ENCODE measurements at regions not wholly inside any gene's neighbourhood (a gene's known extent, or its start where the extent isn't known, plus 50 kb on each side); places are given as distances from the start of the nearest gene placed in this dataset.
"Not testable (repeated sequence)": the region's sequence is repeated elsewhere in the genome, so short reads cannot be mapped to it uniquely, and the experiment has no call there.

DNA sequence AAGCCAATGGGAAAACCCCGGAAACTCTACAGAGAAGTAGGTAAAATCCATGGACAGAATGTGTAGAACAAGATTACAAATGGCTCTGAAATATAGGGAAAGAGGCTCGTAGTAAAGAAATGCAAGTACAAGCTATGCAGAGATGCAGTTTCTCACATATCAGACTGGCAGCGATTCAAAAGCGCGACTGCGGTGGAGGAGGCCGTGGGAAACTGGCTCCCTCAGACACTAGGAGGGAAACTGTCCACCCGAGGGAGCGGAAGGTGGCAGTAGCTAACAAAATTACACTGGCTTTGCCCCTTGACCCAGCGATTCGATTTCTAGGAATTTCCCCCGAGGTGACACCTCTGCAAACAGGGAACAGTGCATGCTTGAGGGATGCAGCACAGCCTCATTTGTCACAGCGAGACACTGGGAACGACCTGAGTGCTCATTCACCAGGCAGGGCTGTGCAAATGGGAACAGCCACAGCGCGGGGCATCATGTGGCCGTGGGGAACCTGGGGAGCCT, 349.3 kb downstream of the CNTNAP3B start:
- DNase-seq (ENCODE audit: low spot score in 2 of 2); H3K4me3 Mint-ChIP-seq; H3K36me3 Mint-ChIP-seq; H3K4me1 Mint-ChIP-seq; ATAC-seq; H3K27ac Mint-ChIP-seq; H3K9me3 Mint-ChIP-seq: not testable (repeated sequence)

DNA sequence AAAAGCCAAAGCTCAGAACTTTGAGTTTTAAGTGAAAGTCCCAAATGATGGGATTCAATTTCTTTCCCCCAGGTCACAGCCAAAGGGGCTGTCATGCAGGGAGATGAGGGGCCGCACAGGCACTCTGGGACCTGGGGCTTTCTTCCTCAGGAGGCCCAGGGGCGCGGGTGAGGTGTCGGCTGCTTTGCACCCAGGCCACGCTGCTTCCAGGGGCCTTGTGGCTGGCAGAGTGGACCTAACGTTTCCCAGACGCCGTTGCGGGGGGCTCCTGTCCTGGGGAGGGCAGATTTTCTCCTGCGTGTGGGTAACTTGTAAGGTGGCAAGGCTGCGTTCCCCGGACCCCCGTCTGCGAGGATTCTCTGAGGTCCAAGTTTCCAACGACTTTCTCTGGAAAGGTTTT, 350.0 kb downstream of the CNTNAP3B start:
- not testable (repeated sequence) for H3K4me3 Mint-ChIP-seq; H3K9me3 Mint-ChIP-seq; H3K36me3 Mint-ChIP-seq; ATAC-seq; H3K27ac Mint-ChIP-seq; DNase-seq (ENCODE audit: low spot score in 2 of 2); H3K4me1 Mint-ChIP-seq

DNA sequence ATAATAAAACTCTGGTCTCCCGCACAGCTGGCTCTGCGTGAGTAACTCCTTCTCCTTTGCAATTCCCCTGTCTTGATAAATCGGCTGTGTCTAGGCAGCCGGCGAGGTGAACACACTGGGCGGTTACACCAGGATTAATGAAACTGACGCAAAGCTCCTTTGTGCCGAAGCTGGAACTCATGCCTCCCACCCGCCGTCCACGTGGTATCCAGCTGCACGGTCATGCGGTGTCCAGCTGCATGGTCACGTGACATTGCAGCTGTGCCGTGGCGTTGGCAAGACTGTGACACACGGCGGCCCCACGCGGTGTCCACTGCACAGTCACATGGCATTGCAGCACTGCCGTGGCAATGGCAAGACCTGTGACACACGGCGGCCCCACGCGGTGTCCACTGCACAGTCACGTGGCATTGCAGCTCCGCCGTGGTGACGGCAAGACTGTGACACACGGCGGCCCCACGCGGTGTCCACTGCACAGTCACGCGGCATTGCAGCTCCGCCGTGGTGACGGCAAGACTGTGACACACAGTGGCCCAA, 350.6 kb downstream of the CNTNAP3B start:
- H3K27ac Mint-ChIP-seq; ATAC-seq; H3K36me3 Mint-ChIP-seq; H3K4me1 Mint-ChIP-seq; H3K4me3 Mint-ChIP-seq; H3K9me3 Mint-ChIP-seq; DNase-seq (ENCODE audit: low spot score in 2 of 2): not testable (repeated sequence)

DNA sequence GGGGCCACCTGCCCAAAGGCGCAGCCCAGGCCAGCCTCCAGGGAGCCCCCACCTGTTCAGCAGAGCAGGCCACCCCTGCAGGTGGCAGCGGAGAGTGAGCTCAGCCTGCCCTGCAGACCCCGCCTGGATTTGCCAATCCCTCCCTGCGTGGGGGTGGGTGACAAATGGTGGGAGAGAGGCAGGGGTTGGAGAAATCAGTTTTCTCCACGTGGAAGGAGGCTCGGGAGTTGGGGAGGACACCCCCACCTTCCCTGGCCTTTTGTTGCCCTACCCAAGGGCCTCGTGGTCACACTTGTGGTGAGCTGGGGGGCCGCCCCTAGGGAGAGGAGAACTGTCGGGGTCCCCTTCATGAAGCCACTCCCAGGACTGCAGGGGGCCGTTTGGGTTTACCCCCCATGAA, 351.7 kb downstream of the CNTNAP3B start:
- H3K27ac Mint-ChIP-seq; H3K4me1 Mint-ChIP-seq; ATAC-seq; H3K4me3 Mint-ChIP-seq; H3K36me3 Mint-ChIP-seq; DNase-seq (ENCODE audit: low spot score in 2 of 2); H3K9me3 Mint-ChIP-seq: not testable (repeated sequence)

DNA sequence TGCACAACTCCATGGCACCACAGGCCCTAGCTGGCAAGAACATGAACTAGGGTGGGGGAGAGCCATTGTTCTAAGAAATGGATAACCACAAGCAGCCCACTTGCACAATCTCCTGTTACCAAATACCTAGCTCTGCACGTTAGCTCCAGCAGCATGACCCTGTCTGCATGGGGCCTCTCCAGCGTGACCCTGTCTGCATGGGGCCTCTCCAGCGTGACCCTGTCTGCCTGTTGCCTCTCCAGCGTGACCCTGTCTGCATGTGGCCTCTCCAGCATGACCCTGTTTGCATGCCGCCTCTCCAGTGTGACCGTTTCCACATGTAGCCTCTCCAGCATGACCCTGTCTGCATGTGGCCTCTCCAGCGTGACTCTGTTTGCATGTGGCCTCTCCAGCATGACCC, 356.7 kb downstream of the CNTNAP3B start:
- H3K9me3 Mint-ChIP-seq; ATAC-seq; H3K4me1 Mint-ChIP-seq; H3K36me3 Mint-ChIP-seq; DNase-seq (ENCODE audit: low spot score in 2 of 2); H3K4me3 Mint-ChIP-seq; H3K27ac Mint-ChIP-seq: not testable (repeated sequence)

- not testable (repeated sequence) for H3K36me3 Mint-ChIP-seq; DNase-seq (ENCODE audit: low spot score in 2 of 2); ATAC-seq; H3K4me1 Mint-ChIP-seq; H3K4me3 Mint-ChIP-seq; H3K27ac Mint-ChIP-seq; H3K9me3 Mint-ChIP-seq
Measured at GRCh38 chr9:41771693-41772092, 357.5 kb downstream of the CNTNAP3B start.

DNA sequence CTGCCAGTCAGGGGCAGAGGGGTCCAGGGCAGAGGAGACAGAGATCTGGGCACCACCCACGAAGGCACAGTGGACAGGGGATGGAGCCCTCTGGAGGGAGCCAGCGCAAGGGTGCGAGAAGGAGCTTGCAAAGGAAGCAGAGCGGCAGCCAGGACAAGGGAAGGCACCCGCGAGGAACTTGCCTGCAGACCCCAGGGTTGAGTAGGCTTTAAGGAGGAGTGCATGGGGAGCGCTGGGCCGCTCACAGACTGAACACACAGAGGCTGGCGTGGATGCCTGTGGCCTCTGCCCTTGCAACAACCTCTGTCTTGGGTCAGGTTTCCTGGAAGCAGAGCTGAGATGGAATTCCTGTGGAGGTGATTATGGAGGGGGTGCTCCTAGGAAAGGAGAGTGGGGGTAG, 374.4 kb downstream of the CNTNAP3B start:
- H3K4me1 Mint-ChIP-seq; H3K4me3 Mint-ChIP-seq; H3K27ac Mint-ChIP-seq; ATAC-seq; DNase-seq (ENCODE audit: low spot score in 2 of 2); H3K9me3 Mint-ChIP-seq; H3K36me3 Mint-ChIP-seq: not testable (repeated sequence)

DNA sequence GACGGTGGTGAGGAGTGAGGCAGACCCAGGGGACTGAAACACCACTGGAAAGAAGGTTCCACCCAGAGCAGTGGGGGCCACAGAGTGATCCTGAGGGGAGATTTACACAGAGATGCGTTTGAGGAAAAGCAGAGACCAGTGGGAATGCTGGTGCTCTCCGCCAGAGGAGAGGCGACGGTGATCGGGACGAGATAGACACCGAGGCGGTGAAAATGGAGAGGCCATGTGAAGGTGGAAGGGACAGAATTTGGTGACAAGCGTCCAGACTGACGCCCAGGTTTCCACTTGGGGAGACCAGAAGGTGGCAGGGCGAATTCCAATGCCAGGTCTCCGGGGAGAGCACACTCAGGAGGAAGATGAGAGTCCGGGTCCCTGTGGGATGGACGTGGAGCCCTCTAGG, 374.8 kb downstream of the CNTNAP3B start:
- not testable (repeated sequence) for H3K4me3 Mint-ChIP-seq; DNase-seq (ENCODE audit: low spot score in 2 of 2); ATAC-seq; H3K27ac Mint-ChIP-seq; H3K36me3 Mint-ChIP-seq; H3K4me1 Mint-ChIP-seq; H3K9me3 Mint-ChIP-seq

- not testable (repeated sequence) for H3K27ac Mint-ChIP-seq; H3K4me1 Mint-ChIP-seq; H3K9me3 Mint-ChIP-seq; H3K4me3 Mint-ChIP-seq; DNase-seq (ENCODE audit: low spot score in 2 of 2); H3K36me3 Mint-ChIP-seq; ATAC-seq
Measured at GRCh38 chr9:41741897-41742296, 387.3 kb downstream of the CNTNAP3B start.

- not testable (repeated sequence) for H3K4me1 Mint-ChIP-seq
Measured at GRCh38 chr9:41741173-41741572, 388.1 kb downstream of the CNTNAP3B start.

GRCh38 chr9:41738681-41739080, 390.5 kb downstream of the CNTNAP3B start:
- H3K27ac Mint-ChIP-seq; DNase-seq (ENCODE audit: low spot score in 2 of 2); H3K9me3 Mint-ChIP-seq; H3K4me1 Mint-ChIP-seq; H3K4me3 Mint-ChIP-seq; H3K36me3 Mint-ChIP-seq; ATAC-seq: not testable (repeated sequence)

More at GRCh38 chr9:41741173-41741572, 388.1 kb downstream of the CNTNAP3B start:
- H3K27ac Mint-ChIP-seq; ATAC-seq; DNase-seq (ENCODE audit: low spot score in 2 of 2); H3K36me3 Mint-ChIP-seq; H3K4me3 Mint-ChIP-seq; H3K9me3 Mint-ChIP-seq: not testable (repeated sequence)

GRCh38 chr9:41699190-41699589, 430.0 kb downstream of the CNTNAP3B start:
- DNase-seq (ENCODE audit: low spot score in 2 of 2) = not testable (repeated sequence)

DNA sequence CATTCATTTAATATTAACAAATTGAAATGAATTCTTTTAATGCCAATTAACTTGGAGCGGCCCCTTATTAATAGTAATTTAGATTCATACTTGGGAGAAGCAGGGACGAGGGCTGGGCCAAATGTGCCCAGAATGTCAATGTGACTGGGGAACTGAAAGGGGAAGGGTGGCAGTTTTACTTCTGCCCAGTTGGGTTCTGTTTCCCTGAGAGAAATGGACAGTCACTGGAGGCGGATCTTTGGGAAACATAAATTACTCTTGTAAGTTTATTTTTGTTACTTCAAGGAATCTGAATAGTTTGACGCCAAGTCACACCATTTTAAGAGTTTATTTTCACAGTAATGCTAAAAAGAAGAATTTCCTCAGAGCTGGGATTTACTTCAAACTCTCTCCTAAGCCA, 432.1 kb downstream of the CNTNAP3B start:
- not testable (repeated sequence) for H3K36me3 Mint-ChIP-seq; H3K4me1 Mint-ChIP-seq; H3K27ac Mint-ChIP-seq; H3K9me3 Mint-ChIP-seq; DNase-seq (ENCODE audit: low spot score in 2 of 2); ATAC-seq; H3K4me3 Mint-ChIP-seq

More at GRCh38 chr9:41699190-41699589, 430.0 kb downstream of the CNTNAP3B start:
- H3K4me1 Mint-ChIP-seq, H3K27ac Mint-ChIP-seq, ATAC-seq, H3K9me3 Mint-ChIP-seq, H3K36me3 Mint-ChIP-seq, H3K4me3 Mint-ChIP-seq: not testable (repeated sequence)

DNA sequence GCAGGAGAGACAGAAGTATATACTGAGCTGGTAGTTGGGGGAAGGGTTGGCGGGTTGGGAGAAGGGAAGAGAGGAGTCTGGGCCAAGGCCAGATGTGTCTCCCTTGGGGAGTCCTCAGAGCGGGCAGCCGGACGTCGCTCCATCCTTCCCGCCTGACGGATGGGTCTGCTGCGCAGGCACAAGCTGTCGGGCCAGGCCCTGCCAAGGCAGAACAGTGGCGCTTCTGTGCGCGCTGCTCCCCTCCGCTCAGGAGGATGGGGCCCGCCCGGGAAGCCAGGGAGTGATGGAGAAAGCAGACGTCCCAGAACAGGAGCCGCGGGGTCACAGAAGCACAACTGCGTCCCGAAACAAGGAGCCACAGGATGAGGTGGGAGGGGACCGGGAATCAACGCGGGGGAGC, 449.9 kb downstream of the CNTNAP3B start:
- not testable (repeated sequence) for H3K9me3 Mint-ChIP-seq

DNA sequence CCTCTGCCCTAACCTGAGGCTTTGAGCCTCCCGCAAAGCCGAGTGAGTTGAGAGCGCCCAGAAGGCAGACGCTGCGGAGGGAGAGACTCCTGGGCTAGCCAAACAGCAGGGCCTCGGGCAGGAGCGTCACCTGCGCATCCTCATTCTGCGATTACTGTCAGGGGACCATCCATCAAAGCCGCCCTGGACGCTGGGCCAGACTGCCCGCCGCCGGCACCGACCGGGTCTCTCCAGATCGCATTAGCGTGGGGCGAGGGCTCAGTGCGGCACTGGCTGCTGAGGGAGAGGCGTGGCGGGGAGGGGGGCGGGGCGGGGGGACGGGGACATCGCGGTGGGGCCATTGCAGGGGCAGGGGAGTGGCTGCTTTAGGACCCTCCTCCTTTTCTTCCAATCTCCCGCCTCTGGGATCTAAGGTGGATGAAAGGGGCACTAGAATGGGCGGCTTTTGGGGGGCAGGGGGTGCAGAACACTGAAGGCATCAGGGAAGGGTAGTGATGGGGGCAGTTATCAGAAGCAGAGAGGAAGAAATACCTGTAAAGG, 465.7 kb downstream of the CNTNAP3B start:
- not testable (repeated sequence) for H3K27ac Mint-ChIP-seq; H3K9me3 Mint-ChIP-seq; ATAC-seq; H3K4me3 Mint-ChIP-seq; H3K4me1 Mint-ChIP-seq; H3K36me3 Mint-ChIP-seq; DNase-seq (ENCODE audit: low spot score in 2 of 2)

More for the DNA sequence above, 449.9 kb downstream of the CNTNAP3B start:
- H3K36me3 Mint-ChIP-seq; H3K4me1 Mint-ChIP-seq; ATAC-seq; DNase-seq (ENCODE audit: low spot score in 2 of 2); H3K4me3 Mint-ChIP-seq; H3K27ac Mint-ChIP-seq: not testable (repeated sequence)

GRCh38 chr9:41658706-41659105, 469.6 kb upstream of the ZNG1F start:
- not testable (repeated sequence) for H3K27ac Mint-ChIP-seq; H3K9me3 Mint-ChIP-seq; ATAC-seq; DNase-seq (ENCODE audit: low spot score in 2 of 2); H3K4me3 Mint-ChIP-seq; H3K36me3 Mint-ChIP-seq
- H3K4me1 Mint-ChIP-seq = peaks cover 11% of the 10 kb centered on the region

Data from stimulated activated effector memory CD8-positive, alpha-beta T cell treated with anti-CD3 and anti-CD28 coated beads, Interleukin-12 subunit alpha, Interleukin-12 subunit beta, amount 100 ng/mL, for 72 hours (primary cell).